CD4-positive, alpha-beta T cell treated with Interleukin-4 for 4 hours (primary cell): ENCODE measurements at regions not wholly inside any gene's neighbourhood (a gene's known extent, or its start where the extent isn't known, plus 50 kb on each side); places are given as distances from the start of the nearest gene placed in this dataset.

ENCODE experiments used
- DNase-seq: peaks from one replicate; pipeline ENCODE4 v3.0.0-alpha.2; 2020

GRCh38 chr19:31959527-31960018 lies 385.8 kb upstream of the ZNF507 start:
- DNase-seq: no peak

GRCh38 chr19:31960474-31960873 lies 384.9 kb upstream of the ZNF507 start:
- no peak for DNase-seq

GRCh38 chr19:31961191-31961590 lies 384.2 kb upstream of the ZNF507 start:
- no peak for DNase-seq

GRCh38 chr19:31961667-31962066 lies 383.7 kb upstream of the ZNF507 start:
- no peak for DNase-seq

GRCh38 chr19:31962561-31962996 lies 382.8 kb upstream of the ZNF507 start:
- DNase-seq: no peak

GRCh38 chr19:31963746-31964145 lies 381.7 kb upstream of the ZNF507 start:
- no peak for DNase-seq

- no peak for DNase-seq
Measured at GRCh38 chr19:31969016-31969415, 376.4 kb upstream of the ZNF507 start.

- DNase-seq: no peak
Measured at GRCh38 chr19:31970027-31970461, 375.4 kb upstream of the ZNF507 start.

- no peak for DNase-seq
Measured at GRCh38 chr19:31974290-31974689, 371.1 kb upstream of the ZNF507 start.

- no peak for DNase-seq
Measured at GRCh38 chr19:31974941-31975340, 370.5 kb upstream of the ZNF507 start.

- no peak for DNase-seq
Measured at GRCh38 chr19:31975461-31975860, 369.9 kb upstream of the ZNF507 start.

- no peak for DNase-seq
Measured at GRCh38 chr19:31976775-31977536, 368.5 kb upstream of the ZNF507 start.

- DNase-seq: no peak
Measured at GRCh38 chr19:31979362-31979761, 366.0 kb upstream of the ZNF507 start.

GRCh38 chr19:31979949-31980670 lies 365.3 kb upstream of the ZNF507 start:
- no peak for DNase-seq

GRCh38 chr19:31980796-31981195 lies 364.6 kb upstream of the ZNF507 start:
- DNase-seq: no peak

GRCh38 chr19:31981545-31981944 lies 363.9 kb upstream of the ZNF507 start:
- DNase-seq: no peak

- DNase-seq: no peak
Measured at GRCh38 chr19:31983647-31984046, 361.8 kb upstream of the ZNF507 start.

- no peak for DNase-seq
Measured at GRCh38 chr19:31985001-31985605, 360.3 kb upstream of the ZNF507 start.

- no peak for DNase-seq
Measured at GRCh38 chr19:31986951-31987350, 358.5 kb upstream of the ZNF507 start.

- no peak for DNase-seq
Measured at GRCh38 chr19:31988256-31988655, 357.2 kb upstream of the ZNF507 start.

- DNase-seq: no peak
Measured at GRCh38 chr19:31991984-31992655, 353.3 kb upstream of the ZNF507 start.

GRCh38 chr19:31992750-31993149 lies 352.7 kb upstream of the ZNF507 start:
- DNase-seq: no peak

GRCh38 chr19:31995546-31995945 lies 349.9 kb upstream of the ZNF507 start:
- no peak for DNase-seq
